Endothelial cell of umbilical vein (primary cell): ENCODE measurements at regions not wholly inside any gene's neighbourhood (a gene's known extent, or its start where the extent isn't known, plus 50 kb on each side); places are given as distances from the start of the nearest gene placed in this dataset.

Experiments
- BruUV-seq: library from RNA; stranded (reverse); fragments of 400-500 nt; replicated peaks from 2 replicates; lab custom pipeline; 2021; lab: Mats Ljungman, UMichigan
- CTCF ChIA-PET: fragments of 300-600, 350-600 bp; sonication (Branson Sonifier 250); formaldehyde crosslinking; loops from one replicate; lab custom pipeline; 2021; ENCODE audit warnings: antibody characterized with exemption, inconsistent platforms; lab: Charles Lee
- POLR2A ChIA-PET: fragments of 300-600, 350-600 bp; sonication (Branson Sonifier 250); formaldehyde crosslinking; loops from one replicate; lab custom pipeline; 2021; ENCODE audit warnings: antibody characterized with exemption, inconsistent platforms; lab: Charles Lee
- DNase-seq: peaks from one replicate; pipeline ENCODE4 v3.0.0-alpha.2; 2011; ENCODE audit warnings: low read depth, low spot score
- FAIRE-seq: peaks from 2 replicates; lab custom pipeline; 2011; peaks lifted over from hg19 to GRCh38; lab: Jason Lieb, UNC
- H2AFZ ChIP-seq: 2 replicates; pipeline ENCODE4 v1.6.0; 2012; ENCODE audit warnings: low read depth, low read length, control low read depth, inconsistent platforms
- H3K27ac ChIP-seq: 2 replicates; pipeline ENCODE4 v1.5.1; 2011; ENCODE audit warnings: low read depth, mild to moderate bottlenecking, control low read depth, low read length, moderate library complexity; ENCODE audit not compliant: insufficient read depth
- H3K27me3 ChIP-seq, 2 experiments: 2 replicates each; pipeline versions ENCODE4 v1.6.0 to v1.6.1; 2011; ENCODE audit warnings: low read length in 2 of 2, mixed read lengths in 1 of 2; ENCODE audit not compliant: control insufficient read depth in 2 of 2, insufficient read depth in 2 of 2
- H3K36me3 ChIP-seq, 2 experiments: 2 replicates in 1 of 2; 3 replicates in 1 of 2; pipeline ENCODE4 v1.5.1; 2011; ENCODE audit warnings: low read length in 2 of 2, mild to moderate bottlenecking in 1 of 2, moderate library complexity in 1 of 2; ENCODE audit not compliant: control insufficient read depth in 2 of 2, insufficient read depth in 2 of 2; ENCODE audit errors: extremely low read depth in 1 of 2
- H3K4me1 ChIP-seq: 3 replicates; pipeline ENCODE4 v1.5.1; 2011; ENCODE audit warnings: mild to moderate bottlenecking, low read length; ENCODE audit not compliant: control insufficient read depth, insufficient read depth; ENCODE audit errors: extremely low read depth
- H3K4me2 ChIP-seq: 2 replicates; pipeline ENCODE4 v1.6.1; 2011; ENCODE audit warnings: low read length, control low read depth, mixed read lengths; ENCODE audit not compliant: insufficient read depth
- H3K4me3 ChIP-seq, 3 experiments: fragments of 200-600 bp in 1 of 3; sonication (generic), shearing (Covaris generic) in 1 of 3; replicated peaks in 1 of 3; 2 replicates each; pipeline ENCODE4 v1.5.1; 2011 to 2016; ENCODE audit warnings: control low read depth in 3 of 3, low read length in 3 of 3, mild to moderate bottlenecking in 2 of 3, inconsistent platforms in 1 of 3, low read depth in 1 of 3, moderate library complexity in 1 of 3; ENCODE audit not compliant: insufficient read depth in 1 of 3
- H3K79me2 ChIP-seq: 2 replicates; pipeline ENCODE4 v1.6.0; 2012; ENCODE audit warnings: low read length, inconsistent platforms; ENCODE audit not compliant: control insufficient read depth, insufficient read depth
- H3K9ac ChIP-seq: replicated peaks from 2 replicates; pipeline ENCODE3; 2011; ENCODE audit warnings: low read length, control low read depth; ENCODE audit not compliant: insufficient read depth; ENCODE audit errors: extremely low read depth
- H3K9me1 ChIP-seq: replicated peaks from 3 replicates; pipeline ENCODE4 v1.6.0; 2011; ENCODE audit warnings: mild to moderate bottlenecking, low read length; ENCODE audit not compliant: control insufficient read depth, insufficient read depth; ENCODE audit errors: extremely low read depth
- H3K9me3 ChIP-seq: replicated peaks from 2 replicates; pipeline ENCODE4 v1.5.1; 2012; ENCODE audit warnings: low read length, inconsistent platforms; ENCODE audit not compliant: control insufficient read depth, insufficient read depth
- H4K20me1 ChIP-seq: replicated peaks from 2 replicates; pipeline ENCODE3; 2011; ENCODE audit warnings: mild to moderate bottlenecking, low read length; ENCODE audit not compliant: control insufficient read depth, insufficient read depth; ENCODE audit errors: extremely low read depth
- CTCF ChIP-seq, 2 donors: IDR thresholded peaks; 1 replicate in 1 of 2; 2 replicates in 1 of 2; pipeline ENCODE4 v1.5.1; 2011; ENCODE audit warnings: low read length in 2 of 2, mild to moderate bottlenecking in 2 of 2, moderate library complexity in 2 of 2, control low read depth in 1 of 2, inconsistent platforms in 1 of 2, low read depth in 1 of 2; ENCODE audit not compliant: insufficient read depth in 1 of 2; ENCODE audit errors: extremely low read depth in 1 of 2
- EZH2 ChIP-seq: IDR thresholded peaks from 2 replicates; pipeline ENCODE4 v1.6.1; 2012; ENCODE audit warnings: borderline replicate concordance, low read depth, mild to moderate bottlenecking, moderate library complexity, low read length, inconsistent platforms; ENCODE audit not compliant: severe bottlenecking
- FOS ChIP-seq: IDR thresholded peaks from 2 replicates; pipeline ENCODE4 v1.6.1; 2011; ENCODE audit warnings: mild to moderate bottlenecking, low read length, moderate library complexity, borderline replicate concordance; ENCODE audit not compliant: insufficient read depth
- GATA2 ChIP-seq: IDR thresholded peaks from 2 replicates; pipeline ENCODE4 v1.7.0; 2011; ENCODE audit warnings: low read depth, mild to moderate bottlenecking, moderate library complexity, mixed read lengths, low read length; ENCODE audit not compliant: insufficient read length, insufficient read depth
- JUN ChIP-seq: IDR thresholded peaks from 2 replicates; pipeline ENCODE4 v1.6.1; 2011; ENCODE audit warnings: borderline replicate concordance, low read depth; ENCODE audit not compliant: insufficient read length, insufficient read depth
- MAX ChIP-seq: IDR thresholded peaks from 2 replicates; pipeline ENCODE4 v1.6.1; 2011; ENCODE audit not compliant: insufficient read depth, insufficient read length
- MYC ChIP-seq: IDR thresholded peaks from one replicate; pipeline ENCODE4 v1.6.1; 2011; ENCODE audit warnings: mild to moderate bottlenecking, low read depth, low read length
- POLR2A ChIP-seq: IDR thresholded peaks from 2 replicates; pipeline ENCODE4 v1.6.1; 2012; ENCODE audit warnings: low read depth, mild to moderate bottlenecking, control low read depth, low read length
- POLR2AphosphoS5 ChIP-seq: IDR thresholded peaks from 2 replicates; pipeline ENCODE4 v1.6.1; 2012; ENCODE audit warnings: low read depth, mild to moderate bottlenecking, control low read depth, low read length, moderate library complexity; ENCODE audit not compliant: insufficient read depth
- dilution Hi-C: fragments of 300-500 bp; cut with MboI; formaldehyde crosslinking; loops from one replicate; pipeline ENCODE4 v1.15.0; 2019; ENCODE audit warnings: low sequenced_read_pairs; ENCODE audit not compliant: extremely low pct_ligation_motif_present
- intact Hi-C: fragments of 100-400 bp; cut with micrococcal nuclease; formaldehyde crosslinking; loops from one replicate; pipeline ENCODE4 v1.10.0; 2022

- ChIA-PET CTCF (no interaction called here), POLR2A (no interaction called here)
- no peak overlapping the region for H3K27ac ChIP-seq
- no peaks in the 10 kb centered on the region for H3K9me3 ChIP-seq
- H4K20me1 ChIP-seq = no peaks in the 10 kb centered on the region
- dilution Hi-C loops (no loop called here), intact Hi-C loops (no loop called here)
- FAIRE-seq (no peak), DNase-seq (no peak)
- TF ChIP-seq POLR2AphosphoS5 = no peak
- no peak for TF ChIP-seq CTCF (IDR thresholded peaks at IDR 0.05; ENCODE audit: extremely low read depth in 1 of 2, insufficient read depth in 1 of 2, low read depth in 1 of 2, low read length in 2 of 2)
- no peak for TF ChIP-seq MYC
- no peak for TF ChIP-seq POLR2A
- no peak for TF ChIP-seq JUN
- no peak for TF ChIP-seq FOS
- TF ChIP-seq MAX = no peak
- TF ChIP-seq EZH2 = no peak
- no peak for TF ChIP-seq GATA2
- H3K4me1 ChIP-seq = no peaks in the 10 kb centered on the region
- H2AFZ ChIP-seq = no peak overlapping the region
- BruUV-seq = no TSS peak
- H3K4me2 ChIP-seq = no peak overlapping the region
- H3K9ac ChIP-seq = no peak overlapping the region
- H3K4me3 ChIP-seq = no peak overlapping the region
- no peaks in the 10 kb centered on the region for H3K9me1 ChIP-seq
- no peaks in the 10 kb centered on the region for H3K27me3 ChIP-seq
- H3K79me2 ChIP-seq = no peaks in the 10 kb centered on the region
- no peaks in the 10 kb centered on the region for H3K36me3 ChIP-seq
These were observed 124.8 kb upstream of the GPC1 start for GRCh38 chr2:240310645-240311044.
